Ishikawa (cell line): ENCODE measurements at regions not wholly inside any gene's neighbourhood (a gene's known extent, or its start where the extent isn't known, plus 50 kb on each side); places are given as distances from the start of the nearest gene placed in this dataset.

ENCODE experiments used
- CEBPB ChIP-seq: IDR thresholded peaks from 2 replicates; pipeline ENCODE4 v1.6.1; 2012
- CREB1 ChIP-seq: IDR thresholded peaks from 2 replicates; pipeline ENCODE4 v1.6.1; 2012; ENCODE audit warnings: low read depth
- EP300 ChIP-seq: IDR thresholded peaks from 2 replicates; pipeline ENCODE4 v1.6.1; 2012; ENCODE audit warnings: borderline replicate concordance
- MAX ChIP-seq: IDR thresholded peaks from 2 replicates; pipeline ENCODE4 v1.6.1; 2012
- RAD21 ChIP-seq: IDR thresholded peaks from 2 replicates; pipeline ENCODE4 v1.6.1; 2012; ENCODE audit warnings: low read depth
- TAF1 ChIP-seq: IDR thresholded peaks from 2 replicates; pipeline ENCODE4 v1.6.1; 2012; ENCODE audit warnings: low read depth, mild to moderate bottlenecking
- TCF12 ChIP-seq: IDR thresholded peaks from 2 replicates; pipeline ENCODE4 v1.6.1; 2012; ENCODE audit warnings: low read depth
- TEAD4 ChIP-seq: IDR thresholded peaks from 2 replicates; pipeline ENCODE4 v1.6.1; 2012
- YY1 ChIP-seq: IDR thresholded peaks from 2 replicates; pipeline ENCODE4 v1.6.1; 2012; ENCODE audit warnings: low read depth

- TF ChIP-seq TAF1, result no peak
- TF ChIP-seq CEBPB, result no peak
- TF ChIP-seq CREB1, result no peak
- TF ChIP-seq MAX, result no peak
- no peak for TF ChIP-seq TEAD4
- TF ChIP-seq TCF12, result no peak
- no peak for TF ChIP-seq EP300
- TF ChIP-seq YY1, result no peak
- TF ChIP-seq RAD21, result no peak
Observed at GRCh38 chr1:67632356-67632755, 52.6 kb upstream of the GADD45A start.
